ENCODE measurements at regions not wholly inside any gene's neighbourhood (a gene's known extent, or its start where the extent isn't known, plus 50 kb on each side); places are given as distances from the start of the nearest gene placed in this dataset.

DNA sequence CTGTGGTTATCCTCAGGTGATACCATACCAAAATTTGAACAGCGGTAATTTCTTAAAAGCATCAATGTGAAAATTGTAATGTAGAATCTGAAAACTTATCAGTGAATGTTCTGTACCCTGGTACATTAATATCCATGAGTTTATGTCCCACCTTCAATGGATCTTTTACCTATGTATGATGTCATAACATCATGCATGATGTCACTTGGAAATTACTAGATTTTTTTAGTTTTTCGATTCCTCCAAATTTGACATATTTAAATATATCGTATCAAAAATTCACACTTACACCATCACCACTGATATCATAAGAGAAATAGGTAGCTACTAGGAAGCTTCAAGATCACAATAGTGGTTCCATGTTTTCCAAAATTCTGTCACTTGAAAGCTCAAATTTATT lies 95.0 kb upstream of the AKR1E2 start:
- no peak for FAIRE-seq

GRCh38 chr10:4725917-4726606 lies 99.9 kb upstream of the AKR1E2 start:
- FAIRE-seq: peak; percentile 34

- no peak for FAIRE-seq
Measured at GRCh38 chr10:4723860-4724259, 102.1 kb upstream of the AKR1E2 start.

DNA sequence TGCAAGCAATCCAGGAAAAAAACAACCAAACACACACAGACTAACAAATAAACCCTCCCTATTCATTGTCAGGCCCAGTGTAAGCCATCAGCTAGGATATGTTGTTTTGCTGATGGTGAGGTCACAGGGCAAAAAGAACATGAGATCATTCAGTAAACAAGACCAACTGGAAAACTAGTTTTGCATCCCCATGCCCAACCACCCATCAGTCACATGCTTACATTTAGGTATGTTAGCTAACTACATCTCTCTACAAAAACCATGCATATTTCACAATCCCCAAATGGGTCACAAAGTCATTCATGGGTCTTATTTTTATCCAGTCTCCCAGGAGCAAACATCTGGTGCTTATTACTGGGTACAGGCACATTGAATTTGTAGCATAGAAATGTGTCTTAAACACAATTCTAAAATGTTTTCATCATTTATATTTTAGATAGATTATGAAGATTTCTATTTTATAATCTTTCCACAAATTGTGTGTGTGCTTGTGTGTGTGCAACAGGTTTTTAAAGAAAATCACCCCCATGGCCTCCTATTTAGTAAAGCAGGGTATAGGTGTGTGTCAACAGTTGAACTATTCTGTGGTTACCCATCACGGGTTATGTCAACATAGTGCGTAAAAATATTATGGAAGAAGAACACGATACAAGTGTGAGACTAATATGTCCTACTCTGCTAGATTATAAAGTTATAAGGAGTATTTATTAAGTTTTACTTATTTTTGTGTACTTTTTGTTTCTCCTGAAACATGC lies 103.8 kb upstream of the AKR1E2 start:
- FAIRE-seq: no peak

DNA sequence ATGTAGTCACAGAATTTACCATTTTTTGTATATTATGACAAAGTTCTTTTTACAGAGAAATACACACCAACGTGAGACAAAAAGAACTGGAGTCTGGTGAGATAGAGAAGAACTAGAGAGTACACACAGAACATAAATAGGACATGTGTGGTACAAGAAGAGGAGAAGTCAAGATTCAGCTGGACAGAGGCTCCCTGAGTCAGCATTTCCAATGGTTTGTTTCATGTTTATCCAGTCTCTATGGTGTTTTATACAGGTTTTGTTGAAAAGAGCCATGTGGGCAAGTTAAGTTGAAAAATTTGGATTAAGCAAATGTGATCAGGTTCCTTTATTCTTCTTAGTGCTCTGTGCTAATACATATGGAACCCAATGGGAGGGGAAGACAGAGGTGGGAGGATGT lies 105.5 kb upstream of the AKR1E2 start:
- no peak for FAIRE-seq

GRCh38 chr10:4719671-4720070 lies 106.3 kb upstream of the AKR1E2 start:
- no peak for FAIRE-seq

- FAIRE-seq: no peak
Measured at GRCh38 chr10:4719036-4719435, 107.0 kb upstream of the AKR1E2 start.

DNA sequence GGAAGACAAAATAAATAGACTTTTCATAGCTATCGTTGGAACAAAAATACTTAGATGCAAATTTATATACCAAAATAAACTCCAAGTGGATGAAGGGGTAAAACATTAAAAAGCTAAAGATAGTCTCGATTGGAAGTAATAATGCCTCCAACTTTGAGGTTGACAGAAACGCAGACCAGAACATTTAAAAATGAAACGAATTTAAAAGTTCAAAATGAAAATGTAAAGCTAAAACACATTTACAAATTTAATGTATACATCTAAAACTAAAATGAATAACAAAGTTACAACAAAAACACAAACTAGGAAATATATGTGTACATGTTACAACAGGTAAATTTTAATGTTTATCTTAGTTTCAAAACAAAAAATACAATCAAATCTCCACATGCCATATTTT lies 107.5 kb upstream of the AKR1E2 start:
- peak; percentile 65 for FAIRE-seq

DNA sequence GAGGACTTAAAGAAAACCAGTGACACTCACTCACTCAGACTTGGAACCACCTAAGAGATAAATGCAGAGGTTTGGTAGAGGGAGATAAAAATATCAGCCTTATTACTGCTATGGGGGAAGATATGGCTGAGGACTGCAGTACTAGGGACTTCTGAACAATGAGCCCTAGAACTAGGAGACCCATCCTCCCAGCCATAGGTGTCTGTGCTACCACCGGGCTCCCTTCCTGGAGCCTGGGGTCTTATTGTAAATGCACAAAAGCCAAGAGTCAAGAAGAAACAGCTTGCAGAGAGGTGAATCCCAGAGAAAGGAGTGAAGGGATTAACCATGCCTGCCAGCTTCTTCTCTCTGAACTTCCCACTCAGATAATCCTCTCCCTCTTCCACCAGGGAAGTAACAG lies 108.3 kb upstream of the AKR1E2 start:
- FAIRE-seq: no peak

- FAIRE-seq: no peak
Measured at GRCh38 chr10:4710858-4711257, 115.1 kb upstream of the AKR1E2 start.

GRCh38 chr10:4708123-4708759 lies 117.8 kb upstream of the AKR1E2 start:
- no peak for FAIRE-seq

GRCh38 chr10:4707221-4707620 lies 118.8 kb upstream of the AKR1E2 start:
- no peak for FAIRE-seq

DNA sequence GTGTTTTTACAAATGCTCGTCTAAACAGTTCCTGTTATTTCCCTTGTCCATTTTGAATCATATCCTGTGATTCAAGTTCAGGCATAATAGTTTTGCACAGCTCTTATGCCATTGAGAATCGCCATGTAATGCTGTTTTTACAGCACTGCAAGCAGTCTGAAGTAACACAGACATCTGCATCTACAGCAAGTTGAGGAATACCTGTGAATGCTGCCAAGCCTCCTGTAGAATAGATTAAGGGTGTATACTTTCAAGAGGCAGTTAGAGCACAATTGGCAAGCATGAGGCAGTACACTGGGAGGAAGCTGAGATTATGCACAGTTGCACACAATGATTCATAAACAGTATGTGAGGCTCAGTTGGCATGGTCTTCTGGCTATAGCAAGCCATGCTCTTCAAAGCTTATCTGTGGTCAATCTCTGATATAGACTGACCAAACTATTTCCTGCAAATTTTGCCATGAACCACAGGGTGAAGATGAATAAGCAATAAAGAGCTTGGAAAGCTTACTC lies 121.9 kb upstream of the AKR1E2 start:
- no peak for FAIRE-seq

DNA sequence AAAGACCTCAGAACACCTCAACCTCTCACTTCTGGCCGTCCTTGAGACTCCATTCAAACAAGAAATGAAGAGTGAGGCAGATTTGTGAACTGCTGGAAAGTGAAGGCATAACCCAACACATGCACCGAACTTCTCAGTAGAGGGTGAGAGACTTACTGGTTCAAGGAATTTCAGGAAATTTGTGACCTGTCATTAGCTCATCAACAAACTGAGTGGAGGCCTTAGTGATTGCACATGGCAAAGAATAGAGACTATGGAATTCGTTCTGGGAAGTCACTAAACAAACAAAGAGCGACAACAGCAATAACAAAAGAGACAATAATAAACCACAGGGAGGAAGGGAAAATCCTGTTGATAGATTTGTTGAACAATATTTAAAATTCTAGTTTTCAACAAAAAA lies 125.0 kb upstream of the AKR1E2 start:
- FAIRE-seq: no peak

GRCh38 chr10:4699950-4700730 lies 125.9 kb upstream of the AKR1E2 start:
- FAIRE-seq: peak; percentile 75

DNA sequence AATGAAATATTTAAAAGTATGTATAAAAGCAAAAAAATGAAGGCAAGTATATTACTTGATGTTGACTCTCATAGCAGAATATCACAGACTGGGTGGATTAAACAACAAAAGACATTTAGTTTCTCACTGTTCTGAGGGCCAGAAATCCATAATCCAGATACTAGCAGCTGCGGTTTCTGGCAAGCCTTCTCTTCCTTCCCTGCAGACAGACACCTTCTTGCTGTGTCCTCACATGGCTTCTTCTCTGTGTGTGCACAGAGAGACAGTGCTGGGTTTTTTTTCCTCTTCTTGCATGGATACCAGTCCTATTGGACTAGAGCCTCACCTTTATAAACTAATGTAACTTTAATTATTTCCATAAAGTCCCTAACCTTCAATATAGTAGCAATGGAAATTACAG lies 127.9 kb upstream of the AKR1E2 start:
- no peak for FAIRE-seq

- FAIRE-seq: no peak
Measured at GRCh38 chr10:4696186-4696585, 129.8 kb upstream of the AKR1E2 start.

GRCh38 chr10:4693967-4694366 lies 132.0 kb upstream of the AKR1E2 start:
- no peak for FAIRE-seq

GRCh38 chr10:4692206-4692605 lies 133.8 kb upstream of the AKR1E2 start:
- FAIRE-seq: no peak

DNA sequence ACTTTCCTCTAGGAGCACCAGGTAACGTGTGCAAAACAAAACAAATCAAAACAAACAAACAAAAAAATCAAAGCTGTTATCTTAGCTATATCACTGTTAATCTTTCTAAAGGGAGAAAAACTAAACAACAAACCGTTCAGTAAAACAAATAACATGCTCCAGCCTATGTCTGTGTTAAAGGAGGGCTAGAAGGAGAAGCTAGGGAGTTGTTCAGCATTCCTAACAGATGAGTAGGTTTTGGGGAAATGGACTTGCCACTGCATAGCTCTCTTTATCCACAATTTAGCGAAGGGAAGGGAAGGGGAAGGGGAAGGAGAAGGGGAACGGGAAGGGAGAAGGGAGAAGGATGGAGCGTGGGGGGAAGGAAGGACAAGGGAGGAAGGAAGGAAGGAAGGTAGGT lies 134.2 kb upstream of the AKR1E2 start:
- FAIRE-seq: no peak

DNA sequence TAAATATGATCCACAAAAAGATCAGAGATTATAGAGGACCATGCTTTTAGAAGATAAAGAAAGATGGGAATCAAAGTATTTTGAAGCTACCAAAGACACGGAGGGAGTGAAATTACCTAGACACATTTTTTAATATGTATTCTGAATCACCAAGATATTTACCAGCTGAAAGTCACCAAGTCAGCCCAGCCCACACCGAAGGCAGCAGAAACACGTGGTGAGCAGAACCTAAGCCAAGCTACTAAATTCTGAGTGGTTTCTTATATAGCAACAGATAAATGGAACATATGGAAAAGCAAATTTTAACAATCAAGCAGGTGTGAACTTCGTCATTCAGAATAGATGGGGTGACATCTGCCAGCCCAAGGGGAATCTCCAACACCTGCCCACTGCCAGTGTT lies 134.7 kb upstream of the AKR1E2 start:
- FAIRE-seq: no peak

DNA sequence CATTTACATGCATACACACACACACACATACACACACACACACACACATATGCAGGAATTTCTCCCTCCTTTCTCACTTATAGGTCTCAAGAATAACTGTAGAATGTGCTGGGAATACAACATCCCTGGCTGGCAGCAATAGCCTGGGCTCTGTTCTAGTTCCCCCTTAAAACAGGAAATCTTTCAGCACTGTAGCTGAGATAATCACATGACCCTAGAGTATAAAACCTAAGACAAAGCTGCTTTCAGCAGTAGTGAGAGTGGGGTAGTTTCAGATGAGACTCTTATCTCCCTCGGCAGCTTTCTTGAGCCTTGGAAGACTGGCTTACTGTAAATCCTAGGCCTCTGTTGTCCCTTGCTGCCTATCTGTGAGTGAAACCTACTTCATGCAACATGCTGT lies 137.4 kb upstream of the AKR1E2 start:
- FAIRE-seq: no peak

- no peak for FAIRE-seq
Measured at GRCh38 chr10:4688168-4688567, 137.8 kb upstream of the AKR1E2 start.

Measured in G401.6 (cell line).